ENCODE measurements at regions not wholly inside any gene's neighbourhood (a gene's known extent, or its start where the extent isn't known, plus 50 kb on each side); places are given as distances from the start of the nearest gene placed in this dataset.

GRCh38 chr10:64316833-64317232 is 795.6 kb downstream of the REEP3 start:
- TF ChIP-seq EZH2phosphoT487 (IDR thresholded peaks at IDR 0.05; ENCODE audit: low read depth, severe bottlenecking, unreplicated experiment) (no peak), CTCF (IDR thresholded peaks at IDR 0.05; ENCODE audit: poor library complexity) (no peak)

All from hepatocyte (in vitro differentiated cells).